Activated B cell treated with CpG ODN at 0.5 μM for 24 hours (primary cell): ENCODE measurements at regions not wholly inside any gene's neighbourhood (a gene's known extent, or its start where the extent isn't known, plus 50 kb on each side); places are given as distances from the start of the nearest gene placed in this dataset.
"Not testable (repeated sequence)": the region's sequence is repeated elsewhere in the genome, so short reads cannot be mapped to it uniquely, and the experiment has no call there.

Experiments
- ATAC-seq: fragments of 200-7000 bp; cut with Tn5 transposase; one replicate; pipeline ENCODE4 v1.10.0; 2021; ENCODE audit warnings: low read depth, mild to moderate bottlenecking, moderate library complexity
- CTCF ChIA-PET: fragments of 350-600 bp; sonication (Branson Sonifier 250); formaldehyde crosslinking; loops from one replicate; lab custom pipeline; 2021; ENCODE audit warnings: antibody characterized with exemption; lab: Charles Lee
- POLR2A ChIA-PET: fragments of 350-600 bp; sonication (Branson Sonifier 250); formaldehyde crosslinking; loops from one replicate; lab custom pipeline; 2021; ENCODE audit warnings: antibody characterized with exemption; lab: Charles Lee
- DNase-seq: peaks from one replicate; pipeline ENCODE4 v3.0.0; 2022
- H3K27ac Mint-ChIP-seq: one replicate; pipeline ENCODE4 v1.8.0; 2020; ENCODE audit warnings: mixed read lengths
- H3K27me3 Mint-ChIP-seq: one replicate; pipeline ENCODE4 v1.8.0; 2021; ENCODE audit warnings: mixed read lengths
- H3K36me3 Mint-ChIP-seq: one replicate; pipeline ENCODE4 v1.8.0; 2021; ENCODE audit warnings: low read depth, mixed read lengths
- H3K4me1 Mint-ChIP-seq: one replicate; pipeline ENCODE4 v1.8.0; 2021; ENCODE audit warnings: mixed read lengths
- H3K4me3 Mint-ChIP-seq: one replicate; pipeline ENCODE4 v1.8.0; 2020; ENCODE audit warnings: mild to moderate bottlenecking, mixed read lengths
- H3K9me3 Mint-ChIP-seq: one replicate; pipeline ENCODE4 v1.8.0; 2020; ENCODE audit warnings: mixed read lengths
- intact Hi-C: fragments of 100-400 bp; cut with micrococcal nuclease; formaldehyde crosslinking; loops from one replicate; pipeline ENCODE4 v1.15.1; 2024
- TF ChIP-seq, protein P1 (sequence below): fragments of 200-600 bp; IDR thresholded peaks from one replicate; pipeline ENCODE4 v1.8.0; 2022; ENCODE audit warnings: antibody characterized with exemption, mild to moderate bottlenecking

- H3K9me3 Mint-ChIP-seq, result no peaks in the 10 kb centered on the region
- ChIA-PET CTCF (no interaction called here), POLR2A (no interaction called here)
- DNase-seq, result no peak
- H3K27me3 Mint-ChIP-seq, result no peaks in the 10 kb centered on the region
- H3K36me3 Mint-ChIP-seq, result peaks cover 1% of the 10 kb centered on the region
- intact Hi-C loops, result no loop called here
- H3K4me1 Mint-ChIP-seq, result no peaks in the 10 kb centered on the region
- no peak for ATAC-seq
- H3K4me3 Mint-ChIP-seq, result no peak overlapping the region
- no peak overlapping the region for H3K27ac Mint-ChIP-seq
- TF ChIP-seq, protein P1, sequence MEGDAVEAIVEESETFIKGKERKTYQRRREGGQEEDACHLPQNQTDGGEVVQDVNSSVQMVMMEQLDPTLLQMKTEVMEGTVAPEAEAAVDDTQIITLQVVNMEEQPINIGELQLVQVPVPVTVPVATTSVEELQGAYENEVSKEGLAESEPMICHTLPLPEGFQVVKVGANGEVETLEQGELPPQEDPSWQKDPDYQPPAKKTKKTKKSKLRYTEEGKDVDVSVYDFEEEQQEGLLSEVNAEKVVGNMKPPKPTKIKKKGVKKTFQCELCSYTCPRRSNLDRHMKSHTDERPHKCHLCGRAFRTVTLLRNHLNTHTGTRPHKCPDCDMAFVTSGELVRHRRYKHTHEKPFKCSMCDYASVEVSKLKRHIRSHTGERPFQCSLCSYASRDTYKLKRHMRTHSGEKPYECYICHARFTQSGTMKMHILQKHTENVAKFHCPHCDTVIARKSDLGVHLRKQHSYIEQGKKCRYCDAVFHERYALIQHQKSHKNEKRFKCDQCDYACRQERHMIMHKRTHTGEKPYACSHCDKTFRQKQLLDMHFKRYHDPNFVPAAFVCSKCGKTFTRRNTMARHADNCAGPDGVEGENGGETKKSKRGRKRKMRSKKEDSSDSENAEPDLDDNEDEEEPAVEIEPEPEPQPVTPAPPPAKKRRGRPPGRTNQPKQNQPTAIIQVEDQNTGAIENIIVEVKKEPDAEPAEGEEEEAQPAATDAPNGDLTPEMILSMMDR, result no peak
Observed at GRCh38 chr4:123183308-123183707, 213.3 kb upstream of the SPRY1 start.

DNA sequence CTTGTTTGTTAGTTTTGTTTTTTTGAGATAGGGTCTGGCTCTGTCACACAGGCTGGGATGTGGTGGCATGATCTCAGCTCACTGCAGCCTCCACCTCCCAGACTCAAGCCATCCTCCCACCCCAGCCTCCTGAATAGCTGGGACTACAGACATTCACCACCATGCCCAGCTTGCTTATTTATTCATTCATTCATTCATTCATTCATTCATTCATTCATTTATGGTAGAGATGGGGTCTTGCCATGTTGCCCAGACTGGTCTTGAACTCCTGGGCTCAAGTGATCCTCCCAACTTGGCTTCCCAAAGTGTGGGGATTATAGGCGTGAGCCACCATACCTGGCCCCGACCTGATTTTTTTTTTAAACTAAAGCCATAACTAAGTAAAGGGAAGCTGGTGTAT, 212.8 kb upstream of the SPRY1 start:
- H3K9me3 Mint-ChIP-seq, H3K27me3 Mint-ChIP-seq, H3K4me1 Mint-ChIP-seq, H3K4me3 Mint-ChIP-seq, ATAC-seq, DNase-seq, intact Hi-C loops, CTCF ChIA-PET, H3K36me3 Mint-ChIP-seq, H3K27ac Mint-ChIP-seq, POLR2A ChIA-PET: not testable (repeated sequence)

DNA sequence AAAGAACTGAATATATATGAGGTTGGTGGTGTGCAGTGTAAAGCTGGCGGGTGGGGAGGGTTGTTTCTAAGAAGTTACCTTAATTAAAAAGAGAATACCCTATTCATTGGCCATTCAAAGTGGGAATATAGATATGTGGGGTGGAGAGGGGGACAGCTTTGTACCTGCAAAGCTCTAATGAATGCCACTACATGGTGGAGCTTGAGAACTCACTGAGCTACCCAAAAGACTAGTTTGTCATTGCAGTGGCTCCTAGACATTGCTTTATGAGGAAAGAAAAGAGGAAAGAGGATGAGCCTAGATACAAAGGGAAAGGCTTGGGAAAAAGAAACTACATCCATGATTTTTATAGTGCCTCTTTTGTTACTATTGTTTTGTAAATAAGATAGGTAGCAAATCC, 209.9 kb upstream of the SPRY1 start:
- no peak for DNase-seq
- POLR2A ChIA-PET, result no interaction called here
- Mint-ChIP-seq H3K36me3 (peaks cover 3% of the 10 kb centered on the region), H3K27ac (no peak overlapping the region), H3K4me1 (no peaks in the 10 kb centered on the region), H3K4me3 (no peak overlapping the region), H3K9me3 (no peaks in the 10 kb centered on the region), H3K27me3 (no peaks in the 10 kb centered on the region)
- TF ChIP-seq, protein P1, result no peak
- intact Hi-C loops, result no loop called here
- no peak for ATAC-seq
- CTCF ChIA-PET, result no interaction called here

DNA sequence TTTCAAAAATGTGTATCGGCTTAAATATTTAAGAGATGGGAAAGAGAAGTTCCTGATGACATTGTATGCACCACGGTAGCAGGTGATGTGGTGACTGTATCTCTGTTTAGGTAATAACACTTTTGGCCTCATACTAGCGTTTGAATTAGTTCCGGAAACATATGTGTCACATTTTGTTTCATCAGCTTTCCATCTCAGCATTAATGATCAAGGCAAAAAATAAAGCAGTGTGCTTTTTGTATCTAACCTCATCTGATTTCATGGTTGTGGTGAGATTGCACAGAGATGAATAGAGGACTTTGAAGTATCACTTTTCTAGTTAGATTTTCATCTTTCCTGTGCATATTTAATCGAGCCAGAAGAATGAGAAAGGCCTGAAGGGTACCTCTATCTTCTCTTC, 206.4 kb upstream of the SPRY1 start:
- Mint-ChIP-seq H3K4me3 (no peak overlapping the region), H3K36me3 (peaks cover 3% of the 10 kb centered on the region), H3K27me3 (no peaks in the 10 kb centered on the region), H3K4me1 (no peaks in the 10 kb centered on the region), H3K9me3 (no peaks in the 10 kb centered on the region), H3K27ac (no peak overlapping the region)
- TF ChIP-seq, protein P1, result no peak
- POLR2A ChIA-PET, result no interaction called here
- CTCF ChIA-PET, result no interaction called here
- DNase-seq, result no peak
- no peak for ATAC-seq
- intact Hi-C loops, result no loop called here

DNA sequence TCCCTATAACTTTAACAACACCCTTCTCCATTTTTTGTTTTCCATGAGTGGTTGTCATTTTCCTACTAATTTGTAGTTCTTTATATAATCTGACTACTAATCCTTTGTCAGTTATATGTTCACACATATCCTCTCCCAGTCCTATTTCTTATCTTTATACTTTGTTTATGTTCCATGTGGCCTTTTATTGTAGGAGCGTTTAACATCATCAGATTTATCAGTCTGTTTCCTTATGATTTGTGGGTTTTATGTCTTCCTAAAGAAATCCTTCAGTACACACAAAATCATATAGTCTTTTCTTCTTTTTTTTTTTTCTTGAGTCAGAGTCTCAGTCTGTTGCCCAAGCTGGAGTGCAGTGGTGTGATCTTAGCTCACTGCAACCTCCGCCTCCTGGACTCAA, 204.9 kb upstream of the SPRY1 start:
- ChIA-PET CTCF (no interaction called here), POLR2A (no interaction called here)
- DNase-seq, result no peak
- no peaks in the 10 kb centered on the region for H3K9me3 Mint-ChIP-seq
- TF ChIP-seq, protein P1, result no peak
- intact Hi-C loops, result no loop called here
- no peak for ATAC-seq
- H3K4me3 Mint-ChIP-seq, result no peak overlapping the region
- H3K27me3 Mint-ChIP-seq, result no peaks in the 10 kb centered on the region
- no peaks in the 10 kb centered on the region for H3K4me1 Mint-ChIP-seq
- no peak overlapping the region for H3K27ac Mint-ChIP-seq
- peaks cover 7% of the 10 kb centered on the region for H3K36me3 Mint-ChIP-seq

DNA sequence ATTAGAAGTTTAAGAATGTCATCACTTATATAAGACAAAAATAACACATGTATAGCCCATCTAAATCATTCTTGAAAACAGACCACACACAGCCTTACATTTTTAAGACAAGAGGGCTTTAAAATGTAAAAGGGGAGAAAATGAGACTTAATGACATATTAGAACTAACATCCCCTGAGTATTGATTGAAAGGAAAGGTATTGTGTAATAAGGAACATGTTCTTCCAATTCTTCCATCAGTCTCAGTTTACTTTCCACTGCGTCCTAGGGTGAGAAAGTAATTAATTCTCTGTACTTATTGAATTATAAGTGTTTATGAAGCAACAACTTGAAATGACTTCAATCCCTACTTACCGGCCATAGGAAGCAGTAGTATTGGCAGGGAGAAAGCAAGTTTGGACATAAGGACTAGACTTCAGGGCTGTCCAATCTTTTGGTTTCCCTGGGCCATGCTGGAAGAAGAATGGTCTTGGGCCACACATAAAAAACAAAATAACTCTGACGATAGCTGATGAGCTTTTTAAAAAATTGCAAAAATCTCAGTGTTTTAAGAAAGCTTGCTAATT, 202.7 kb upstream of the SPRY1 start:
- Mint-ChIP-seq H3K4me1 (no peaks in the 10 kb centered on the region), H3K27ac (no peak overlapping the region), H3K9me3 (no peaks in the 10 kb centered on the region), H3K36me3 (peaks cover 7% of the 10 kb centered on the region), H3K4me3 (no peak overlapping the region), H3K27me3 (no peaks in the 10 kb centered on the region)
- no peak for DNase-seq
- TF ChIP-seq, protein P1, result no peak
- no peak for ATAC-seq
- CTCF ChIA-PET, result no interaction called here
- POLR2A ChIA-PET, result no interaction called here
- intact Hi-C loops, result no loop called here
